HG03432 (cell line): ENCODE measurements at regions not wholly inside any gene's neighbourhood (a gene's known extent, or its start where the extent isn't known, plus 50 kb on each side); places are given as distances from the start of the nearest gene placed in this dataset.

Experiments used
- ATAC-seq: cut with Tn5 transposase; IDR thresholded peaks from one replicate; pipeline ENCODE4 v1.9.1; 2021; ENCODE audit warnings: mild to moderate bottlenecking, moderate library complexity; ENCODE audit not compliant: unreplicated experiment

DNA sequence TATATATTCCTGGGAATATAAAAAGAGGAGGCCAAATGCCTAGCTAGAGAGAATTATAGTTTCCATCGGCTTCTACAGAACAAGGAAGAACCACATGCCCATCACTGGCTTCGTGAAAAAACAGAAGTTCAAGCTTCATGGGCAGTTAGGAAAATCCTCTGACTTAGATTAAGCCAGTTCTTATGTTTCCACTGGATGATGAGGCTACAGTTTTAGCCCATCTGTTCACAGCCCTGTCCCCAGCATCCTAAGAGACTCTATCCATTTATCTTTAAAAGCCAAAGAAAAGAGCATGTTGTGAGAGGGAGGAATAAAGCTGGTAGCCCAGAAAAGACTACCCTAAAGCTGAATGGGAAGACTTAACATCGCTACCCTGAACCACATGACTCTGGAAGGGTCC, 285.5 kb upstream of the WWC1 start:
- no peak for ATAC-seq

DNA sequence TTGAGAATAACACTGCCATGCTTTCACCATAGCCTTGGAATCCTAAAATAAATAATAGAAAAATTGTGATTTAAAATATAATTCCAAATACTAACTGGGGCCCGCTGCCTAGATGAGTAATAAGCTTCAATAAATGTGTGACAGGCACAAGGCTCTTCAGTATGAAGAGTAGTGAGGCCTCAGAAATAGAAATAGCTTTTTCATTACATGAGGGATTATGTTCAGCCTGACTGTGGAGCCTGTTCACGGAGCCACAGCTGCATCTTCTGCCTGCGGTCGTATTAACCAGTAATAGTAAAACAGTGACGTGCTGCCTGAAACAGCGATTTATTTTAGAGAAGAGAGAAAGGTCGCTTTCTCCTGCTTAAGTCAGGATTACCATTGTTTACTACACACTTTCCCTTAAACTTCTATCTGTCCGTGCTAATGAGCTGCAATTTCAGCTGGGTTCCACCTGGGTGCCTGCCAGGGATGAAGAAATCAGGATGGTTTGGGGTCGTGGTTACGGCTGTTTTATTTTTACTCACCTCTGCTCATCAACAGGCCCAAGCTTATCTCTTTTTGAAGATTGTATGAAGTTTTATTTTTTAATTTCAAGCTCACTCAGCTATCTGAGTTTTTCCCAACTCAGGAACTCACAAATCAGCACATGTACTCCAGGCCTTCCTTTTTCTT, 284.9 kb upstream of the WWC1 start:
- no peak for ATAC-seq

- ATAC-seq: no peak
Measured at GRCh38 chr5:168007286-168007685, 284.2 kb upstream of the WWC1 start.

- no peak for ATAC-seq
Measured at GRCh38 chr5:168008555-168008954, 282.9 kb upstream of the WWC1 start.

- no peak for ATAC-seq
Measured at GRCh38 chr5:168011096-168011495, 280.3 kb upstream of the WWC1 start.

GRCh38 chr5:168012006-168012405, 279.4 kb upstream of the WWC1 start:
- no peak for ATAC-seq

- no peak for ATAC-seq
Measured at GRCh38 chr5:168013546-168013945, 277.9 kb upstream of the WWC1 start.

DNA sequence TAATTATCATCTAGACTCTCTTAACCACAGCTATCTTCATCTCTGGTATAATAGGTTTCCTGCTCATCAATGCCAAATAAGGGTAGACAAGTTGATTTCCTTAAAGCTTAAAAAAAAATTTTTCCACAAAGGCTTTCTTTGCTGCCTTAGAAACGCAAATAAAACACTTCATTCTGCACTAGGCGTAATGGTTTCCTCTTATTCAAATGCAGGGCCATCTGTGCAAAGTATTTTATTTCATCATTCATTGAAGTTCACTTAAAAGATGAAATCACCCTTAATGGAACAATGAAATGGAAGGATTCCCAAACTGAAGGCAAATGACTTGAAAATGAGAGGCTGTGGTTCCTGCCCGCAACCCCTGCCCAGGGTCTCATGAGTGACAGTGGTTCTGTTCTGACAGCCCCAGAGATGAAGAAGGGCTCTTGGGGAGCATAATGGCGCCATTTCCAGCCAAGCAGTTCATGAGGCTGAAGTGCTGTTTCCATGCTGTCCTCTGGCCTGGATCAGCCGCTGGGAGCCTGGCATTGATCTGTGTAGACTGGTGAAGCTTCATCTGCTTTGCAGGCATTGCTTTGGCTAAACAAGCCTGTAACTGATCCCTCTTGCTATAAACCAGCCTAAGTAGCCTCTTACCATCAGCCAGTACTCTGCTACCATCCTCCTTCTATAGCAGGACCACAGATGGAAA, 276.9 kb upstream of the WWC1 start:
- ATAC-seq: no peak

DNA sequence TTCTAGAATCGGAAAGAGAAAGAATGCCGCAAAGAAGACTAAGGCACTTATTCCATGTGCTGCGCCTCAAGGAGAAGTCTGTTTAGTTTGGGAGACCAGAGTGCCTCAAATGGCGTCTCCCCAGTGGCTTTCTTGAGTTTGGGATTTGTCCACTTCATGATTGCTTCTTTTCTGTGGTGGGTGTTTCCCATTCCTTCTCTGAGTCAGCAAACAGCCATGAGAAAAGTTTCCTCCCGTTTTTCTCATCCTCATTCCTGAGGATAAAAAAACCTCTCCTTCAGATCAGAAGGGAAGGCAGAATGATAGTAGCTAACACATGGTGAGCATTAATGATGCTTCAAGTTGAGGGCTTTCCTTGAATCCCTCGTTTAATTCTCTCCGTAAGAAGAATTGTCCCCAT, 275.9 kb upstream of the WWC1 start:
- ATAC-seq: no peak

- no peak for ATAC-seq
Measured at GRCh38 chr5:168017313-168017712, 274.1 kb upstream of the WWC1 start.

DNA sequence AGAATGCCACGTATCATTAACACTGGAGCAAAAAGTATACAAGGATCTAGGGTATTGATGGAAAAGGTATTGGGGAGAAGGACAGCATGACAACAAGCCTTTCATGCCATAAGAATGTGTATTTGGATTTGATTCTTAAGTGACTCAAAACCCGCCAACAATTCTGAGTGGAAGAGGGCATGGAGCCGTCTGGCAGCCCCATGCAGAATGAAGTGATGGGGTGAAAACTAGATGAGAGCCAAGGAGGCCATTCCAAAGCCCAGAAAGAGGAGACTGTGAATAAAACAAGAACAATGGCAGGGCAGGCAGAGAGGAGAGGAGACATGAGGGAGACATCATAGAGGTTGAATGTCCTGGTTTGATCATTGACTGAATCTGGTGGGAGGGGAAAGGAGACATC, 272.3 kb upstream of the WWC1 start:
- no peak for ATAC-seq

GRCh38 chr5:168020542-168021294, 270.7 kb upstream of the WWC1 start:
- no peak for ATAC-seq

GRCh38 chr5:168022446-168023169, 268.8 kb upstream of the WWC1 start:
- ATAC-seq: no peak

- ATAC-seq: no peak
Measured at GRCh38 chr5:168023191-168023590, 268.3 kb upstream of the WWC1 start.

- no peak for ATAC-seq
Measured at GRCh38 chr5:168024306-168024705, 267.1 kb upstream of the WWC1 start.

DNA sequence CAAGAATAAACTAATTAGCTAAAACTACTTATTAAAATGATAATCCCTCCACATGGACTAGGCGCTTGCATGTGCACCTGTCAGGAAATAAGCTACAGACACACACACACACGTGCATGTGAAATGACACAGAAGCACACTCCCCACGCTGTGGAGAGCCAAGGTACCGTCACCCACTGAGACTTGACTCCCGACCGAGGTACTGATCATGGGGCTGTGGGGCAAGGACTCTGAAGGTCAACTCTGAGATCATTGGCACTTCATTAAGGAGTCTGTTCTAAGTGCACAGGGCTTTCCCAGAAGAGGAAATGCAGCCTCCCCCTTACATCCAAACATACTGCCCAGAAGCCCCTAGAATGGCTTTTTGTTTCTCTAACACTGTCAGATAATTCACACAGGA, 264.4 kb upstream of the WWC1 start:
- ATAC-seq: no peak

DNA sequence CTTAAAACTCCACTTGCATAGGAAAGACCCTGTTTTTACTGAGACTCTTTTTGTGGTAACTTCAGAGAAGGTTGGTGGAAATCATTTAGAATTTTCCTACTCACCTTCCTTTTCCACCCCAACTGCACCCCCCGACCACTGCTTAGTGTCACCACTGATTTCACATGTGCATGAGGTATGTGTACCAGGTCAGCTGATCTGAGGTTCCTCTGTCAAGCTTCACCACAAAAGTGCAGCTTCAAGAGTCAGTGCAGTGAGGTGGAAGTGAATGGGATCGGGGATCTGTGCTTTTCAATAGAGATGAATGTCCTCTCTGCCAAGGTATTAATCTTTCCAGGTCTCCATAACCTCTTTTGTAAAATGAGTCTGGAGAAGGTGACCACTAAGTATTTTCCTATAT, 260.5 kb upstream of the WWC1 start:
- no peak for ATAC-seq

- no peak for ATAC-seq
Measured at GRCh38 chr5:168031614-168032013, 259.8 kb upstream of the WWC1 start.

GRCh38 chr5:168039039-168039438, 252.4 kb upstream of the WWC1 start:
- no peak for ATAC-seq

- ATAC-seq: no peak
Measured at GRCh38 chr5:168039566-168040248, 251.7 kb upstream of the WWC1 start.

GRCh38 chr5:168041583-168041982, 249.9 kb upstream of the WWC1 start:
- no peak for ATAC-seq
